A673 (cell line): ENCODE measurements at regions not wholly inside any gene's neighbourhood (a gene's known extent, or its start where the extent isn't known, plus 50 kb on each side); places are given as distances from the start of the nearest gene placed in this dataset.

Experiments used
- CTCF ChIP-seq: fragments of 300-800, 200-600 bp; sonication (generic); conservative IDR thresholded peaks from 2 replicates; pipeline ENCODE4 v1.5.1; 2017; ENCODE audit warnings: low read depth, mild to moderate bottlenecking, antibody characterized with exemption, low read length, moderate library complexity, mixed read lengths
- EZH2 ChIP-seq: fragments of 200-600 bp; sonication (generic); IDR thresholded peaks from 2 replicates; pipeline ENCODE4 v1.6.1; 2017; ENCODE audit warnings: borderline replicate concordance, low read depth, mild to moderate bottlenecking, mixed read lengths, antibody characterized with exemption, low read length; ENCODE audit not compliant: poor library complexity, severe bottlenecking

GRCh38 chr4:100248476-100248875, 58.2 kb upstream of the DDIT4L start:
- TF ChIP-seq CTCF (no peak), EZH2 (no peak)
